Stimulated activated effector memory CD8-positive, alpha-beta T cell treated with anti-CD3 and anti-CD28 coated beads, Interleukin-12 subunit alpha, Interleukin-12 subunit beta, amount 100 ng/mL, for 72 hours (primary cell): ENCODE measurements at regions not wholly inside any gene's neighbourhood (a gene's known extent, or its start where the extent isn't known, plus 50 kb on each side); places are given as distances from the start of the nearest gene placed in this dataset.
"Not testable (repeated sequence)": the region's sequence is repeated elsewhere in the genome, so short reads cannot be mapped to it uniquely, and the experiment has no call there.

Source experiments
- ATAC-seq: fragments of 150-1000 bp; cut with Tn5 transposase; 2 replicates; pipeline ENCODE4 v1.10.0; 2021
- DNase-seq, 2 donors: peaks; one replicate each; pipeline ENCODE4 v3.0.0; 2021 to 2022; ENCODE audit warnings: low spot score in 2 of 2
- H3K27ac Mint-ChIP-seq: one replicate; pipeline ENCODE4 v1.8.0; 2022; ENCODE audit warnings: mild to moderate bottlenecking, mixed read lengths
- H3K36me3 Mint-ChIP-seq: one replicate; pipeline ENCODE4 v1.8.0; 2022; ENCODE audit warnings: mild to moderate bottlenecking, mixed read lengths
- H3K4me1 Mint-ChIP-seq: one replicate; pipeline ENCODE4 v1.8.0; 2022; ENCODE audit warnings: mixed read lengths
- H3K4me3 Mint-ChIP-seq: one replicate; pipeline ENCODE4 v1.8.0; 2022; ENCODE audit warnings: mild to moderate bottlenecking, mixed read lengths
- H3K9me3 Mint-ChIP-seq: one replicate; pipeline ENCODE4 v1.8.0; 2022; ENCODE audit warnings: mixed read lengths

DNA sequence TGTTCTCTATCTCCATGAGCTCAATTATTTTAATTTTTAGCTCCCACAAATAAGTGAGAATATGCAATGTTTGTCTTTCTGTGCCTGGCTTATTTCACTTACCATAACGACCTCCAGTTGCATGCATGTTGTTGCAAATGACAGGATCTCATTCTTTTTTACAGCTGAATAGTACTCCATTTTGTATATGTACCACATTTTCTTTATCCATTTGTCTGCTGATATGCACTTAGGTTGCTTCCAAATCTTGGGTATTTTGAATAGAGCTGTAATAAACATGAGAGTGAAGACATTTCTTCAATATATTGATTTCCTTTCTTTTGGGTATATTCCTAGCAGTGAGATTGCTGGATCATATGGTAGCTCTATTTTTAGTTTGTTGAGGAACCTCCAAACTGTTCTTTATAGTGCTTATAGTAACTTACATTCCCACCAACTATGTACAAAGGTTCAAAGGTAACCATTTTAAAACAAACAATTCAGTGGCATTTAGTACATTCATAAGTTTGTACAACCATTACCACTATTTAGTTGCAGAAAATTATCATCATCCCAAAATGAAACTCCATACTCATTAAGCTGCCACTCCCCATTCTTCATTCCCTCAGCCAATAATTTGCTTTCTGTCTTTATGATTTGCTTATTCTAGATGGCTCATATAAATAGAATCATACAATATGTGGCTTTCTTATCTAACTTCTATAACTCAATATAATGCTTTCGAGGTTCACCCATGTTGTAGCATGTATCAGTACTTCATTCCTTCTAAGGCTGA, 255.9 kb upstream of the NFIA start:
- ATAC-seq (no peak), DNase-seq (no peak)
- no peaks in the 10 kb centered on the region for H3K9me3 Mint-ChIP-seq
- no peaks in the 10 kb centered on the region for H3K4me1 Mint-ChIP-seq
- no peaks in the 10 kb centered on the region for H3K36me3 Mint-ChIP-seq
- H3K27ac Mint-ChIP-seq = no peak overlapping the region
- no peak overlapping the region for H3K4me3 Mint-ChIP-seq

- Mint-ChIP-seq H3K4me3 (no peak overlapping the region), H3K4me1 (no peaks in the 10 kb centered on the region), H3K27ac (no peak overlapping the region), H3K9me3 (no peaks in the 10 kb centered on the region), H3K36me3 (no peaks in the 10 kb centered on the region)
- DNase-seq = no peak
- peak; percentile 49 for ATAC-seq
Observed at GRCh38 chr1:60825593-60825992, 256.8 kb upstream of the NFIA start.

DNA sequence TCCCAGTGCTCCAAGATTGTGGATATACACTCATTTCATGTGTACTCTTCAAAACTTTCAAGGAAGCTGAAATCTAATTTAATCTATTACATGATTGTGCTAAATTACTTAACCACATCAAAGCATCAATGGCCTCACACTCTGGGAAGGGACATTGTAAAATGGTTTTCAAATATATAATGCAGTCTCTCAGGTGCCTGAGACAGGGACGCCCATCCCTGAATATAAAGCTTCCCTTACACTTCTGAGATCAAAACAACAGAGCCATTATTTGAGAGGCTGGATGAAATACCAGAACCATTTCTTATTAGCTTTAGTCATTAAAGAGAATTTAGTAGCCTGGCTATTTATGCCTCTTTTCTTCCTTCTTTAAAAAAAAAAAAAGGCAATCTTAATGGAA, 259.2 kb upstream of the NFIA start:
- ATAC-seq (no peak), DNase-seq (no peak)
- Mint-ChIP-seq H3K4me3 (no peak overlapping the region), H3K4me1 (no peaks in the 10 kb centered on the region), H3K9me3 (no peaks in the 10 kb centered on the region), H3K27ac (no peak overlapping the region), H3K36me3 (no peaks in the 10 kb centered on the region)

DNA sequence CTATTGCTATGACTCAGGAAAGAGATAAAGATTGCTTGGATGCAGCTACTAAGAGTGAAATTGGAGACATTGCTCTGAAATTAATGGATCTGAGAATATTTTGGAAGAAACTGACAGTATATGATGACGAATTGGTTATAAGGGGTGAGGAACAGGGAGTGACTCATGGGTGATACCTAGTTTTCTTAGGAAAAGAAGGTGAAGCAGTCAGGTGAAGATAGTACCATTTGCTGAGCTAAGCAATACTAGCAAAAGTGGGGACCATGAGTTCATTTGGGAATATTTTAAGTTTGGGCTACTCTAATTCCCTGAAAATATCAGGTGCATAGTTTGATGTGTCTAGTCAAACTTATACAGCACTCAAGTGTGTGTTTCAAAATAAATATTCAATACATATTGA, 260.1 kb upstream of the NFIA start:
- H3K9me3 Mint-ChIP-seq = no peaks in the 10 kb centered on the region
- DNase-seq (no peak), ATAC-seq (no peak)
- H3K36me3 Mint-ChIP-seq = no peaks in the 10 kb centered on the region
- H3K4me3 Mint-ChIP-seq = no peak overlapping the region
- no peaks in the 10 kb centered on the region for H3K4me1 Mint-ChIP-seq
- no peak overlapping the region for H3K27ac Mint-ChIP-seq

- no peak for ATAC-seq
- H3K4me1 Mint-ChIP-seq = no peaks in the 10 kb centered on the region
- H3K9me3 Mint-ChIP-seq = no peaks in the 10 kb centered on the region
- H3K36me3 Mint-ChIP-seq = no peaks in the 10 kb centered on the region
- no peak overlapping the region for H3K4me3 Mint-ChIP-seq
- no peak for DNase-seq
- no peak overlapping the region for H3K27ac Mint-ChIP-seq
Observed at GRCh38 chr1:60821156-60821555, 261.2 kb upstream of the NFIA start.

- ATAC-seq (no peak), DNase-seq (no peak)
- no peaks in the 10 kb centered on the region for H3K4me1 Mint-ChIP-seq
- no peaks in the 10 kb centered on the region for H3K36me3 Mint-ChIP-seq
- H3K27ac Mint-ChIP-seq = no peak overlapping the region
- H3K4me3 Mint-ChIP-seq = no peak overlapping the region
- no peaks in the 10 kb centered on the region for H3K9me3 Mint-ChIP-seq
Observed at GRCh38 chr1:60818969-60819701, 263.2 kb upstream of the NFIA start.

GRCh38 chr1:60813071-60813470, 269.3 kb upstream of the NFIA start:
- no peaks in the 10 kb centered on the region for H3K9me3 Mint-ChIP-seq
- H3K36me3 Mint-ChIP-seq = no peaks in the 10 kb centered on the region
- H3K4me1 Mint-ChIP-seq = no peaks in the 10 kb centered on the region
- no peak for DNase-seq
- ATAC-seq = no peak
- no peak overlapping the region for H3K4me3 Mint-ChIP-seq
- no peak overlapping the region for H3K27ac Mint-ChIP-seq

DNA sequence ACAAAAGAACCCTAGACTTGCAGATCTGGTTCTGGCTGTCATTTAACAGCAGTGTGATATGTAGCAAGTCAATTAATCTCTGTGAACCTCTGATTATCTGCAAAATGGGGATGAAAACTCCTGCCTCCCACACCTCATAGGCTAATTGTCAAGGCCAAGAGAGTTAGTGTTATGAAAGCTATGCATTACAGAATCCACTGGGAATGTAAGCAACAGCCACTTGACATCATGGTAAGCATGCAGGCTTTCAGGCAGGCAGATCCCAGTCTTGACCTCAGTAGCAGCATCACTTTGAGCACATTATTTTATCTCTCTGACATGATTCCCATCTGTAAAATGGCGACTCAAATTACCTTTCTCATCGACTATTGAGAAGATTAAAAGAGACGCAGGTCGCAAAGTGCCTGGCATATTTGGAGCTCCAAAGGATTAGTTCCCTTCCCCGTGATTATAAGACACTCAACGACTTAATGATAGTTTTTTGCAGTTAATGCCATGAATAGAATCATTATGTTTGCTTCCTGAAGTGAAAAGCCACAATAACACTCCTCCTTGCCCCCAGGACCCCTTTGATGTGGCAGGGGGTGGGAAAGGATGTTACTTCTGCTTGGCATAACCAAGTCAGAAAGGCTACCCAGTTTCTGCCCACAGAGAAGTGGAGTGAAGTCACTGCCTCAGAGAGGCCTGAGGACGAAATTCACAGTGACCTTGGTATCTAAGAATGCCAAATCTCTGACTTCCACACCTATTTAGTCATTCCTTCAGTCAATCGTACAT, 273.0 kb upstream of the NFIA start:
- Mint-ChIP-seq H3K4me1 (no peaks in the 10 kb centered on the region), H3K4me3 (no peak overlapping the region), H3K36me3 (no peaks in the 10 kb centered on the region), H3K9me3 (peaks cover 4% of the 10 kb centered on the region), H3K27ac (no peak overlapping the region)
- ATAC-seq = no peak
- DNase-seq = no peak

DNA sequence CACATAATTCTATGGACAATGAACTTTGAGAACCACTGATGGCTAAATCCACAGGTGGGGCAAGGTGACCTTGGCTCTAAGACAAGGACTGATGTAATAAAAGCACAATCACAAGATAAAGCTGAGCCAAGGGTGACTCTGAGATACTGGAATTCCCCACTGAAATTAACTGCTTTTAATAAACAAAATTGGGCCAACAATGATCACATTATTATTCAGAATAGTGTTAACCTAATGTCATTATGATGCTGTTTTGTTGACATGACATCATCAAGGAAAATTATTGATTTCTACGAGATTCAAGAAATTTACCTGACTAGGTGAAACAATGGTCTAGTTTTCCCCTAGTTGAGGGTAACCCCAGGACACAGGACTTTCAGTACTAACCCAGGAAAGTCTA, 273.7 kb upstream of the NFIA start:
- no peak overlapping the region for H3K4me3 Mint-ChIP-seq
- H3K36me3 Mint-ChIP-seq = no peaks in the 10 kb centered on the region
- DNase-seq = no peak
- peaks cover 4% of the 10 kb centered on the region for H3K9me3 Mint-ChIP-seq
- H3K27ac Mint-ChIP-seq = no peak overlapping the region
- no peaks in the 10 kb centered on the region for H3K4me1 Mint-ChIP-seq
- ATAC-seq = no peak

- Mint-ChIP-seq H3K4me1 (no peaks in the 10 kb centered on the region), H3K4me3 (no peak overlapping the region), H3K9me3 (peaks cover 11% of the 10 kb centered on the region), H3K27ac (no peak overlapping the region), H3K36me3 (no peaks in the 10 kb centered on the region)
- ATAC-seq (no peak), DNase-seq (no peak)
Observed at GRCh38 chr1:60802884-60803283, 279.5 kb upstream of the NFIA start.

GRCh38 chr1:60797351-60797750, 285.0 kb upstream of the NFIA start:
- ATAC-seq (no peak), DNase-seq (no peak)
- Mint-ChIP-seq H3K27ac (no peak overlapping the region), H3K4me3 (no peak overlapping the region), H3K4me1 (no peaks in the 10 kb centered on the region), H3K9me3 (peaks cover 3% of the 10 kb centered on the region), H3K36me3 (no peaks in the 10 kb centered on the region)

GRCh38 chr1:60791226-60791625, 291.1 kb upstream of the NFIA start:
- H3K36me3 Mint-ChIP-seq = no peaks in the 10 kb centered on the region
- no peaks in the 10 kb centered on the region for H3K4me1 Mint-ChIP-seq
- H3K27ac Mint-ChIP-seq = no peak overlapping the region
- no peaks in the 10 kb centered on the region for H3K9me3 Mint-ChIP-seq
- DNase-seq (no peak), ATAC-seq (no peak)
- no peak overlapping the region for H3K4me3 Mint-ChIP-seq

DNA sequence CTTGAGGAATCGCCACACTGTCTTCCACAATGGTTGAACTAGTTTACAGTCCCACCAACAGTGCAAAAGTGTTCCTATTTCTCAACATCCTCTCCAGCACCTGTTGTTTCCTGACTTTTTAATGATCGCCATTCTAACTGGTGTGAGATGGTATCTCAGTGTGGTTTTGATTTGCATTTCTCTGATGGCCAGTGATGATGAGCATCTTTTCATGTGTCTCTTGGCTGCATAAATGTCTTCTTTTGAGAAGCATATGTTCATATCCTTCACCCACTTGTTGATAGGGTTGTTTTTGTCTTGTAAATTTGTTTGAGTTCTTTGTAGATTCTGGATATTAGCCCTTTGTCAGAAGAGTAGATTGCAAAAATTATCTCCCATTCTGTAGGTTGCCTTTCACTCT, 309.3 kb upstream of the NFIA start:
- H3K9me3 Mint-ChIP-seq, H3K4me1 Mint-ChIP-seq, H3K4me3 Mint-ChIP-seq, H3K27ac Mint-ChIP-seq, ATAC-seq, H3K36me3 Mint-ChIP-seq, DNase-seq: not testable (repeated sequence)

DNA sequence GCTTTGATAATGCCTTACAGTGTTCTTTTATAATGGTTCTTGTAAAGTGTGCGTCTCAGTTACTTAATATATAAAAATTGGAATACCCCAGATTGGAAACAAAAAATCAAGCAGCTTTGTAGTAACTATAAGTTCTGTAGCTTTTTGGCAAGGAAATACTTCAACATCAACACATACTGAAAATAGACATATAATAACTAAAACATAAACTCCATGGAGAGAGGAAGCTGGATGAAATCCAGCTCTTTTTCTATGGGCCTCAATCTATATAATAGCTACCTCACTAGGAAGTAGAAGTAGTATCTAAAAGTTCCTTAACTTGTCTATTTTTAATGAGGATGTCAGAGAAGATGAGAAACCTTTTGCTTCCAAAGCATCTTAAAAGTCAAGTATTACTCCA, 313.3 kb upstream of the NFIA start:
- Mint-ChIP-seq H3K9me3 (peaks cover 3% of the 10 kb centered on the region), H3K36me3 (no peaks in the 10 kb centered on the region), H3K4me1 (no peaks in the 10 kb centered on the region), H3K4me3 (no peak overlapping the region), H3K27ac (no peak overlapping the region)
- no peak for DNase-seq
- no peak for ATAC-seq

DNA sequence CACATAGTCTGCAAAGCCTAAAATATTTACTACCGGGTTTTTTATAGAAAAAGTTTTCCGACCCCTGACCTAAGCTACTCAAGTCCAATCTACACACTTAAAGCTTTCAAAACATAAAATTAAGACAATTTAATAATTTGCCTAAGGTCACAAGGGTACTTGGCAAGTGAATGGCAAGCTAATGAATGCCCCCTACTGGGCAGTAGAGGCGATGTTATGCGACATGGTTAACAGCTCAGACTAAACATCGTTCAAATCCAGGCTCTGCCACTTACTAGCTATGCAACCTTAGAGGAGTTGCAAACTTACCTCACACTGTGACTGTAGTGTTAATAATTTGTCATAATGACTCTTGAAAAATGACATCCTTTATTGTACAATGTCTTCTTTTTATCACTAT, 317.2 kb upstream of the NFIA start:
- no peak overlapping the region for H3K27ac Mint-ChIP-seq
- no peaks in the 10 kb centered on the region for H3K36me3 Mint-ChIP-seq
- no peak overlapping the region for H3K4me3 Mint-ChIP-seq
- no peaks in the 10 kb centered on the region for H3K4me1 Mint-ChIP-seq
- ATAC-seq (no peak), DNase-seq (no peak)
- H3K9me3 Mint-ChIP-seq = peaks cover 3% of the 10 kb centered on the region

- no peak for DNase-seq
- no peaks in the 10 kb centered on the region for H3K36me3 Mint-ChIP-seq
- no peak for ATAC-seq
- peaks cover 3% of the 10 kb centered on the region for H3K9me3 Mint-ChIP-seq
- no peaks in the 10 kb centered on the region for H3K4me1 Mint-ChIP-seq
- H3K4me3 Mint-ChIP-seq = no peak overlapping the region
- H3K27ac Mint-ChIP-seq = no peak overlapping the region
Observed at GRCh38 chr1:60764489-60764888, 317.9 kb upstream of the NFIA start.
